Mucosa of descending colon (tissue), 3 donors: ENCODE measurements at regions not wholly inside any gene's neighbourhood (a gene's known extent, or its start where the extent isn't known, plus 50 kb on each side); places are given as distances from the start of the nearest gene placed in this dataset.
"Not testable (repeated sequence)": the region's sequence is repeated elsewhere in the genome, so short reads cannot be mapped to it uniquely, and the experiment has no call there.

ENCODE experiments used
- ATAC-seq: fragments of 200-7000 bp; cut with Tn5 transposase; one replicate; pipeline ENCODE4 v1.9.1; 2020; ENCODE audit warnings: mild to moderate bottlenecking, moderate library complexity
- DNase-seq, 3 donors: peaks; one replicate each; pipeline ENCODE4 v3.0.0-alpha.2; 2020
- H3K36me3 ChIP-seq: fragments of 200-600 bp; one replicate; pipeline ENCODE4 v1.8.0; 2021; ENCODE audit warnings: low read depth, mild to moderate bottlenecking
- H3K4me1 ChIP-seq: fragments of 200-600 bp; one replicate; pipeline ENCODE4 v1.8.0; 2021; ENCODE audit warnings: low read depth, mild to moderate bottlenecking
- H3K4me3 ChIP-seq: fragments of 200-600 bp; one replicate; pipeline ENCODE4 v1.8.0; 2021; ENCODE audit warnings: mild to moderate bottlenecking
- H3K9me3 ChIP-seq: fragments of 200-600 bp; one replicate; pipeline ENCODE4 v1.8.0; 2021; ENCODE audit warnings: mild to moderate bottlenecking
- intact Hi-C, 2 donors: fragments of 100-400 bp; cut with DNase I in 1 of 2; cut with micrococcal nuclease in 1 of 2; formaldehyde crosslinking; loops; one replicate each; pipeline versions ENCODE4 v1.11.0 to v1.11.1; 2022; cut with DNase I, micrococcal nuclease
- TF ChIP-seq, protein P1 (sequence below): fragments of 200-600 bp; IDR thresholded peaks from one replicate; pipeline ENCODE4 v1.8.0; 2022; ENCODE audit warnings: antibody characterized with exemption, mild to moderate bottlenecking
- donor health status: DM: no; HTN: no; CAD: no; lungs with moderate emphysema.
- donor health status: DM: no; HTN: no; CAD: no.
- donor health status: DM: no; HTN: yes; CAD: no.

- intact Hi-C loops: no loop called here
- ATAC-seq: no peak
- TF ChIP-seq, protein P1, sequence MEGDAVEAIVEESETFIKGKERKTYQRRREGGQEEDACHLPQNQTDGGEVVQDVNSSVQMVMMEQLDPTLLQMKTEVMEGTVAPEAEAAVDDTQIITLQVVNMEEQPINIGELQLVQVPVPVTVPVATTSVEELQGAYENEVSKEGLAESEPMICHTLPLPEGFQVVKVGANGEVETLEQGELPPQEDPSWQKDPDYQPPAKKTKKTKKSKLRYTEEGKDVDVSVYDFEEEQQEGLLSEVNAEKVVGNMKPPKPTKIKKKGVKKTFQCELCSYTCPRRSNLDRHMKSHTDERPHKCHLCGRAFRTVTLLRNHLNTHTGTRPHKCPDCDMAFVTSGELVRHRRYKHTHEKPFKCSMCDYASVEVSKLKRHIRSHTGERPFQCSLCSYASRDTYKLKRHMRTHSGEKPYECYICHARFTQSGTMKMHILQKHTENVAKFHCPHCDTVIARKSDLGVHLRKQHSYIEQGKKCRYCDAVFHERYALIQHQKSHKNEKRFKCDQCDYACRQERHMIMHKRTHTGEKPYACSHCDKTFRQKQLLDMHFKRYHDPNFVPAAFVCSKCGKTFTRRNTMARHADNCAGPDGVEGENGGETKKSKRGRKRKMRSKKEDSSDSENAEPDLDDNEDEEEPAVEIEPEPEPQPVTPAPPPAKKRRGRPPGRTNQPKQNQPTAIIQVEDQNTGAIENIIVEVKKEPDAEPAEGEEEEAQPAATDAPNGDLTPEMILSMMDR: no peak
- no peaks in the 10 kb centered on the region for H3K4me1 ChIP-seq
- no peaks in the 10 kb centered on the region for H3K36me3 ChIP-seq
- H3K4me3 ChIP-seq: no peak overlapping the region
- DNase-seq: no peak
- no peaks in the 10 kb centered on the region for H3K9me3 ChIP-seq
Observed at GRCh38 chr7:65453341-65454030, 79.8 kb downstream of the ZNF92 start.

- TF ChIP-seq, protein P1: no peak
- Histone ChIP-seq H3K4me1 (no peaks in the 10 kb centered on the region), H3K9me3 (no peaks in the 10 kb centered on the region), H3K4me3 (no peak overlapping the region), H3K36me3 (no peaks in the 10 kb centered on the region)
- DNase-seq: no peak
- ATAC-seq: no peak
- intact Hi-C loops: no loop called here
Observed at GRCh38 chr7:65454469-65454868, 80.8 kb downstream of the ZNF92 start.

GRCh38 chr7:65455050-65455449 is 81.4 kb downstream of the ZNF92 start:
- H3K4me1 ChIP-seq, DNase-seq, H3K36me3 ChIP-seq, H3K4me3 ChIP-seq, intact Hi-C loops, ATAC-seq, H3K9me3 ChIP-seq: not testable (repeated sequence)

- ATAC-seq (no peak), DNase-seq (no peak)
- Histone ChIP-seq H3K9me3 (no peaks in the 10 kb centered on the region), H3K36me3 (no peaks in the 10 kb centered on the region), H3K4me3 (no peak overlapping the region), H3K4me1 (no peaks in the 10 kb centered on the region)
- intact Hi-C loops: no loop called here
- TF ChIP-seq, protein P1: no peak
Observed at GRCh38 chr7:65457705-65458104, 84.0 kb downstream of the ZNF92 start.

GRCh38 chr7:65459438-65459837 is 85.8 kb downstream of the ZNF92 start:
- intact Hi-C loops: no loop called here
- Histone ChIP-seq H3K4me1 (no peaks in the 10 kb centered on the region), H3K36me3 (no peaks in the 10 kb centered on the region), H3K4me3 (no peak overlapping the region), H3K9me3 (no peaks in the 10 kb centered on the region)
- TF ChIP-seq, protein P1: no peak
- no peak for DNase-seq
- no peak for ATAC-seq

GRCh38 chr7:65462148-65462716 is 88.6 kb downstream of the ZNF92 start:
- no peak overlapping the region for H3K4me3 ChIP-seq
- no peaks in the 10 kb centered on the region for H3K36me3 ChIP-seq
- no peaks in the 10 kb centered on the region for H3K9me3 ChIP-seq
- intact Hi-C loops: no loop called here
- ATAC-seq (no peak), DNase-seq (no peak)
- TF ChIP-seq, protein P1: no peak
- no peaks in the 10 kb centered on the region for H3K4me1 ChIP-seq
